H1 (cell line): ENCODE measurements at regions not wholly inside any gene's neighbourhood (a gene's known extent, or its start where the extent isn't known, plus 50 kb on each side); places are given as distances from the start of the nearest gene placed in this dataset.

Source experiments
- ATF3 ChIP-seq: IDR thresholded peaks from 2 replicates; pipeline ENCODE4 v1.6.1; 2011; ENCODE audit warnings: low read depth, mild to moderate bottlenecking, low read length; ENCODE audit not compliant: insufficient read depth
- POLR2A ChIP-seq, 2 experiments: IDR thresholded peaks; 1 replicate in 1 of 2; 2 replicates in 1 of 2; pipeline ENCODE4 v1.6.1; 2011; ENCODE audit warnings: low read depth in 2 of 2, low read length in 2 of 2, mild to moderate bottlenecking in 2 of 2; ENCODE audit errors: control extremely low read depth in 1 of 2

- TF ChIP-seq POLR2A (IDR thresholded peaks at IDR 0.05; ENCODE audit: control extremely low read depth in 1 of 2, low read depth in 2 of 2, low read length in 2 of 2) (no peak), ATF3 (no peak)
These were observed 315.8 kb downstream of the BCL11B start (continued) for GRCh38 chr14:98956181-98956580.
